Ishikawa (cell line): ENCODE measurements at regions not wholly inside any gene's neighbourhood (a gene's known extent, or its start where the extent isn't known, plus 50 kb on each side); places are given as distances from the start of the nearest gene placed in this dataset.

Experiments used
- CEBPB ChIP-seq: IDR thresholded peaks from 2 replicates; pipeline ENCODE4 v1.6.1; 2012
- CREB1 ChIP-seq: IDR thresholded peaks from 2 replicates; pipeline ENCODE4 v1.6.1; 2012; ENCODE audit warnings: low read depth
- EGR1 ChIP-seq: IDR thresholded peaks from 2 replicates; pipeline ENCODE4 v1.6.1; 2012
- EP300 ChIP-seq: IDR thresholded peaks from 2 replicates; pipeline ENCODE4 v1.6.1; 2012; ENCODE audit warnings: borderline replicate concordance
- FOXM1 ChIP-seq: IDR thresholded peaks from 2 replicates; pipeline ENCODE4 v1.6.1; 2012; ENCODE audit warnings: low read depth, borderline replicate concordance
- MAX ChIP-seq: IDR thresholded peaks from 2 replicates; pipeline ENCODE4 v1.6.1; 2012
- NFIC ChIP-seq: IDR thresholded peaks from 2 replicates; pipeline ENCODE4 v1.6.1; 2012
- RAD21 ChIP-seq: IDR thresholded peaks from 2 replicates; pipeline ENCODE4 v1.6.1; 2012; ENCODE audit warnings: low read depth
- REST ChIP-seq: IDR thresholded peaks from 2 replicates; pipeline ENCODE4 v1.6.1; 2012; ENCODE audit warnings: low read depth, mild to moderate bottlenecking
- TAF1 ChIP-seq: IDR thresholded peaks from 2 replicates; pipeline ENCODE4 v1.6.1; 2012; ENCODE audit warnings: low read depth, mild to moderate bottlenecking
- TCF12 ChIP-seq: IDR thresholded peaks from 2 replicates; pipeline ENCODE4 v1.6.1; 2012; ENCODE audit warnings: low read depth
- TEAD4 ChIP-seq: IDR thresholded peaks from 2 replicates; pipeline ENCODE4 v1.6.1; 2012
- USF1 ChIP-seq: IDR thresholded peaks from 2 replicates; pipeline ENCODE4 v1.6.1; 2012
- YY1 ChIP-seq: IDR thresholded peaks from 2 replicates; pipeline ENCODE4 v1.6.1; 2012; ENCODE audit warnings: low read depth
- ZBTB7A ChIP-seq: IDR thresholded peaks from 2 replicates; pipeline ENCODE4 v1.6.1; 2012; ENCODE audit warnings: low read depth

- no peak for TF ChIP-seq RAD21
- TF ChIP-seq EGR1, result no peak
- no peak for TF ChIP-seq FOXM1
- no peak for TF ChIP-seq TAF1
- TF ChIP-seq CEBPB, result no peak
- no peak for TF ChIP-seq USF1
- no peak for TF ChIP-seq REST
- no peak for TF ChIP-seq TEAD4
- TF ChIP-seq YY1, result no peak
These were observed 200.5 kb downstream of the FGF9 start for GRCh38 chr13:21871382-21871781.

- no peak for TF ChIP-seq TAF1
- no peak for TF ChIP-seq USF1
- no peak for TF ChIP-seq RAD21
- TF ChIP-seq REST, result no peak
- no peak for TF ChIP-seq FOXM1
- TF ChIP-seq CEBPB, result no peak
- no peak for TF ChIP-seq EGR1
- no peak for TF ChIP-seq TEAD4
- no peak for TF ChIP-seq TCF12
- no peak for TF ChIP-seq ZBTB7A
- TF ChIP-seq NFIC, result no peak
- TF ChIP-seq YY1, result no peak
- TF ChIP-seq CREB1, result no peak
- TF ChIP-seq MAX, result no peak
- no peak for TF ChIP-seq EP300
These were observed 201.0 kb downstream of the FGF9 start for GRCh38 chr13:21871919-21872318.

- TF ChIP-seq CREB1 (no peak), ZBTB7A (no peak), YY1 (no peak), FOXM1 (no peak), REST (no peak), TAF1 (no peak), NFIC (no peak), TEAD4 (no peak), USF1 (no peak), RAD21 (no peak), TCF12 (no peak), EP300 (no peak), EGR1 (no peak), CEBPB (no peak), MAX (no peak)
These were observed 201.9 kb downstream of the FGF9 start for GRCh38 chr13:21872795-21873194.

- no peak for TF ChIP-seq USF1
These were observed 204.2 kb downstream of the FGF9 start for GRCh38 chr13:21875116-21875515.
